ENCODE measurements at regions not wholly inside any gene's neighbourhood (a gene's known extent, or its start where the extent isn't known, plus 50 kb on each side); places are given as distances from the start of the nearest gene placed in this dataset.

DNA sequence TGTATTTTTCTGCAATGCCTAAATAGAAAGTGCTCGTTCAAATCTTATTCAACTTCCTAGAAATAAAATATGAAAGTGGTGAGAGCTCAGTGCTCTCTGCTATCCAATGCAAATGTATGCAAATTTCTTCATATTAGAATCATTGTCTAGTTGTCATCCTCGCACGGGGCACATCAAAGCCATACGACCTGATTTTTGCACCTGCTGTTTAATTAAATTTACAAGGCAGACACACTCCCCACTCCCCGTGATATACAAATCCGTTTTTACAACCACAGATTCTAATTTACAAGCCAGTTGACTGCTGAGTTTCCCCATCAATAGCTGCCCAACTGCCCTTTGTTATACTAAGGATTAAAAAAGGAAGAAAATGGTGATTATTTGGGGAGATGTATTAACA is 284.6 kb downstream of the RNF144A start:
- TF ChIP-seq EZH2phosphoT487 (IDR thresholded peaks at IDR 0.05; ENCODE audit: borderline replicate concordance) (no peak), CTCF (conservative IDR thresholded peaks at IDR 0.05; ENCODE audit: low read length) (no peak)
- Histone ChIP-seq H3K9ac (ENCODE audit: low read depth, low read length, poor library complexity, severe bottlenecking) (no peak overlapping the region), H3K9me2 (replicated peaks; ENCODE audit: low read depth, low read length) (no peaks in the 10 kb centered on the region), H3F3A (ENCODE audit: low read depth) (no peaks in the 10 kb centered on the region), H4K20me1 (ENCODE audit: insufficient read depth, low read length, poor library complexity, severe bottlenecking) (no peaks in the 10 kb centered on the region), H3K4me3 (ENCODE audit: low read length, poor library complexity, severe bottlenecking) (no peak overlapping the region), H3K4me2 (ENCODE audit: low read depth, low read length, poor library complexity, severe bottlenecking) (no peak overlapping the region), H3K4me1 (ENCODE audit: insufficient read depth, low read length, poor library complexity, severe bottlenecking) (no peaks in the 10 kb centered on the region), H3K9me3 (ENCODE audit: insufficient read depth, low read depth, low read length) (no peaks in the 10 kb centered on the region), H2AFZ (ENCODE audit: low read length) (no peak overlapping the region), H3K27me3 (ENCODE audit: insufficient read depth, low read length, poor library complexity, severe bottlenecking) (no peaks in the 10 kb centered on the region), H3K36me3 (ENCODE audit: insufficient read depth, low read length) (no peaks in the 10 kb centered on the region), H3K79me2 (ENCODE audit: insufficient read depth, low read length) (no peaks in the 10 kb centered on the region)

DNA sequence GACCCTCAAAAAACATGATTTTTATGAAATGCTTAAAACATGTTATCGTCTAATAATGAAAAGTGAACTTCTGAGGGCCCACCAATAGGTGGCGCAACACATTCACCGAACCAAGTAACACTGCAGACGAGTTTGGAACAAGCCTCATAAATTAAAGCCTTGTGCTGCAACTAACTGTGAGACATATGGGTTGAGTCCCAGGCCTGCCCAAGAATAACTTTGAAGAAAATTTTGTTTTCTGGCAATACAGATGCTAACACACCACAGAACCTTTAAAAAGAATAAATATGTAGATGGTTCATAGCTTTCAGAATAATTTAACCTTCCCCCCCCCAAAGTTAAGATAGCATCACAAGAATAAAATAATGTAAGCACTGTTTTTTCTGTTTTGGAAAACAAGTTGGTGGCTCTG is 285.9 kb downstream of the RNF144A start:
- Histone ChIP-seq H4K20me1 (ENCODE audit: insufficient read depth, low read length, poor library complexity, severe bottlenecking) (no peaks in the 10 kb centered on the region), H2AFZ (ENCODE audit: low read length) (no peak overlapping the region), H3K27me3 (ENCODE audit: insufficient read depth, low read length, poor library complexity, severe bottlenecking) (no peaks in the 10 kb centered on the region), H3K4me3 (ENCODE audit: low read length, poor library complexity, severe bottlenecking) (no peak overlapping the region), H3K4me1 (ENCODE audit: insufficient read depth, low read length, poor library complexity, severe bottlenecking) (no peaks in the 10 kb centered on the region), H3K36me3 (ENCODE audit: insufficient read depth, low read length) (no peaks in the 10 kb centered on the region), H3K79me2 (ENCODE audit: insufficient read depth, low read length) (no peaks in the 10 kb centered on the region), H3K9ac (ENCODE audit: low read depth, low read length, poor library complexity, severe bottlenecking) (no peak overlapping the region), H3K4me2 (ENCODE audit: low read depth, low read length, poor library complexity, severe bottlenecking) (no peak overlapping the region), H3K9me2 (replicated peaks; ENCODE audit: low read depth, low read length) (no peaks in the 10 kb centered on the region), H3K9me3 (ENCODE audit: insufficient read depth, low read depth, low read length) (no peaks in the 10 kb centered on the region), H3F3A (ENCODE audit: low read depth) (no peaks in the 10 kb centered on the region)
- TF ChIP-seq CTCF (conservative IDR thresholded peaks at IDR 0.05; ENCODE audit: low read length) (peak; percentile 98), EZH2phosphoT487 (IDR thresholded peaks at IDR 0.05; ENCODE audit: borderline replicate concordance) (no peak)

DNA sequence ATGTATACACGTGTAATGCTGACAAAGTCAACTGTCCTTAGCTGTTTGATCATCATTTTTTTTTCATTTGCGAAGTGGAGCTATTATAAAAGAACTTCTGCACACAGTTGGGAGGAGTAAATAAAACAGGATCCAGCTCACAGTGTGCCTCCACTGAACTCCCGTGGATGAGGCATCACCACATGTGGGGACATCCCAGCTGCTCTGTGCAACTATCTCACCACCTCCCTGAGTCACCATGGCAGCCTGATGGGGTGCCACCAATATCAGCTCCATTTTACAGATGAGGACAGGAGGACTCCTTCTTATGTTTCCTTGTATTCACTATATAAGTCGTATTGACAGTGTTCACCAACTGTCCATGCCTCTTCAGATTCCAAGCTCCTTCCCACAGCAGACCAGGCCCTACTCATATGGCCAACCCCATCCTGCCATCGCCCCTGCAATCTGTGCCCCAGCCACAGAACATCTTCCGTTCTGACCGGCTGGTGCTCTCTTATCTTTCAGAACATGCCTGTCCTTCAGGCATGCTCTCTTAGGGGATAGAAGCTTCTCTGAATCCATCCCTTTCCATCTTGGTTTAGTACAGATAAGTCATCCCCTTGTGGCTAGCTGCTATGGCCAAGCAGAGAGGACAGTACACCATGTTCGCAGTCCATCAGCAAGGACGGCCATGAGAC is 288.1 kb downstream of the RNF144A start:
- TF ChIP-seq EZH2phosphoT487 (IDR thresholded peaks at IDR 0.05; ENCODE audit: borderline replicate concordance) (no peak), CTCF (conservative IDR thresholded peaks at IDR 0.05; ENCODE audit: low read length) (no peak)
- H3K4me2 ChIP-seq (ENCODE audit: low read depth, low read length, poor library complexity, severe bottlenecking) = no peak overlapping the region
- H2AFZ ChIP-seq (ENCODE audit: low read length) = no peak overlapping the region
- H3K9me2 ChIP-seq (replicated peaks; ENCODE audit: low read depth, low read length) = no peaks in the 10 kb centered on the region
- H3K9me3 ChIP-seq (ENCODE audit: insufficient read depth, low read depth, low read length) = no peaks in the 10 kb centered on the region
- H3F3A ChIP-seq (ENCODE audit: low read depth) = no peaks in the 10 kb centered on the region
- H4K20me1 ChIP-seq (ENCODE audit: insufficient read depth, low read length, poor library complexity, severe bottlenecking) = no peaks in the 10 kb centered on the region
- H3K36me3 ChIP-seq (ENCODE audit: insufficient read depth, low read length) = no peaks in the 10 kb centered on the region
- H3K9ac ChIP-seq (ENCODE audit: low read depth, low read length, poor library complexity, severe bottlenecking) = no peak overlapping the region
- H3K27me3 ChIP-seq (ENCODE audit: insufficient read depth, low read length, poor library complexity, severe bottlenecking) = no peaks in the 10 kb centered on the region
- H3K4me1 ChIP-seq (ENCODE audit: insufficient read depth, low read length, poor library complexity, severe bottlenecking) = no peaks in the 10 kb centered on the region
- no peak overlapping the region for H3K4me3 ChIP-seq (ENCODE audit: low read length, poor library complexity, severe bottlenecking)
- no peaks in the 10 kb centered on the region for H3K79me2 ChIP-seq (ENCODE audit: insufficient read depth, low read length)

Data from Loucy (cell line).